ENCODE measurements at regions not wholly inside any gene's neighbourhood (a gene's known extent, or its start where the extent isn't known, plus 50 kb on each side); places are given as distances from the start of the nearest gene placed in this dataset.

- H3K9me3 ChIP-seq: no peaks in the 10 kb centered on the region
- no peak overlapping the region for H3K27ac ChIP-seq
- intact Hi-C loops (cut with DNase I): loop anchor here (10.0 kb wide), 1 partner anchor 95 kb away; no protein-coding TSS in a partner anchor
- peaks cover 0 to 22% of the 10 kb centered on the region in 2 donors for H3K36me3 ChIP-seq
- H3K27me3 ChIP-seq: no peaks in the 10 kb centered on the region
- TF ChIP-seq POLR2A (IDR thresholded peaks at IDR 0.05) (no peak), CTCF (IDR thresholded peaks at IDR 0.05) (no peak), POLR2AphosphoS5 (IDR thresholded peaks at IDR 0.05; ENCODE audit: insufficient read depth in 1 of 2, low read depth in 1 of 2) (no peak)
- H3K4me1 ChIP-seq: no peaks in the 10 kb centered on the region
- no peak overlapping the region for H3K4me3 ChIP-seq
- no peak for DNase-seq (ENCODE audit: extremely low spot score in 2 of 2)
Measured at GRCh38 chr15:62769604-62770003, 272.9 kb upstream of the TPM1 start.

- Histone ChIP-seq H3K27me3 (no peaks in the 10 kb centered on the region), H3K36me3 (peaks cover 0 to 22% of the 10 kb centered on the region in 2 donors), H3K4me3 (no peak overlapping the region), H3K9me3 (no peaks in the 10 kb centered on the region), H3K27ac (no peak overlapping the region), H3K4me1 (no peaks in the 10 kb centered on the region)
- intact Hi-C loops (cut with DNase I): loop anchor here (10.0 kb wide), 1 partner anchor 95 kb away; no protein-coding TSS in a partner anchor
- TF ChIP-seq CTCF (IDR thresholded peaks at IDR 0.05) (no peak), POLR2A (IDR thresholded peaks at IDR 0.05) (no peak), POLR2AphosphoS5 (IDR thresholded peaks at IDR 0.05; ENCODE audit: insufficient read depth in 1 of 2, low read depth in 1 of 2) (no peak)
- DNase-seq (ENCODE audit: extremely low spot score in 2 of 2): no peak
Measured at GRCh38 chr15:62770111-62770660, 272.4 kb upstream of the TPM1 start.

- intact Hi-C loops (cut with DNase I): loop anchor here (10.0 kb wide), 1 partner anchor 94 kb away; no protein-coding TSS in a partner anchor
- H3K27ac ChIP-seq: no peak overlapping the region
- peaks cover 0 to 22% of the 10 kb centered on the region in 2 donors for H3K36me3 ChIP-seq
Measured at GRCh38 chr15:62770752-62771151, 271.8 kb upstream of the TPM1 start.

GRCh38 chr15:62771234-62771633 lies 271.3 kb upstream of the TPM1 start:
- Histone ChIP-seq H3K36me3 (peaks cover 0 to 19% of the 10 kb centered on the region in 2 donors), H3K9me3 (no peaks in the 10 kb centered on the region), H3K27me3 (no peaks in the 10 kb centered on the region), H3K4me3 (no peak overlapping the region), H3K27ac (no peak overlapping the region), H3K4me1 (no peaks in the 10 kb centered on the region)
- no peak for DNase-seq (ENCODE audit: extremely low spot score in 2 of 2)
- intact Hi-C loops (cut with DNase I): loop anchor here (10.0 kb wide), 1 partner anchor 94 kb away; no protein-coding TSS in a partner anchor
- TF ChIP-seq POLR2AphosphoS5 (IDR thresholded peaks at IDR 0.05; ENCODE audit: insufficient read depth in 1 of 2, low read depth in 1 of 2) (no peak), POLR2A (IDR thresholded peaks at IDR 0.05) (no peak), CTCF (IDR thresholded peaks at IDR 0.05) (no peak)

More at GRCh38 chr15:62770752-62771151, 271.8 kb upstream of the TPM1 start:
- TF ChIP-seq POLR2AphosphoS5 (IDR thresholded peaks at IDR 0.05; ENCODE audit: insufficient read depth in 1 of 2, low read depth in 1 of 2) (no peak), CTCF (IDR thresholded peaks at IDR 0.05) (no peak), POLR2A (IDR thresholded peaks at IDR 0.05) (no peak)
- no peaks in the 10 kb centered on the region for H3K4me1 ChIP-seq
- no peaks in the 10 kb centered on the region for H3K9me3 ChIP-seq
- no peaks in the 10 kb centered on the region for H3K27me3 ChIP-seq
- no peak overlapping the region for H3K4me3 ChIP-seq
- no peak for DNase-seq (ENCODE audit: extremely low spot score in 2 of 2)
